HG03378 (cell line): ENCODE measurements at regions not wholly inside any gene's neighbourhood (a gene's known extent, or its start where the extent isn't known, plus 50 kb on each side); places are given as distances from the start of the nearest gene placed in this dataset.

Experiments
- ATAC-seq: cut with Tn5 transposase; IDR thresholded peaks from one replicate; pipeline ENCODE4 v1.9.1; 2021; ENCODE audit warnings: mild to moderate bottlenecking, moderate library complexity; ENCODE audit not compliant: unreplicated experiment

DNA sequence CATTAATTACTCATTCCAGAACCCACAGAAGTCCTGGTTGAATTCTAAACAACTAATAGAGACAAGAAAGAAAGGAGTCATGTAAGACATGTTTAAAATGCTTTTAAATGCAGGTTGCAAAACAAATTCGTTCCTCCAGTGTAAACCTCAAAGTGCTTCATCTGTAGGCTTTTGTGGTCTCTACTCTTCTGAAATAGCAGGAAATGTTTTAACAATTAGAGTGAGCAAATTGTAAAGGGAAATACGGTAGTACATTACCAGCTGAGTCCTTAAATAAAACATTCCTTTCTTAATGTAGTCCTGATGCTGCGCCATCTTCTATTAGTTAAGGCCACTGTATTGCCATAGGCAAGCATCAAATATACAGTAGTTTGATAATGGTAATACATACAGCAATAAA lies 1934.2 kb upstream of the SEL1L start:
- no peak for ATAC-seq

GRCh38 chr14:83470466-83470865 lies 1936.8 kb upstream of the SEL1L start:
- ATAC-seq, result no peak

DNA sequence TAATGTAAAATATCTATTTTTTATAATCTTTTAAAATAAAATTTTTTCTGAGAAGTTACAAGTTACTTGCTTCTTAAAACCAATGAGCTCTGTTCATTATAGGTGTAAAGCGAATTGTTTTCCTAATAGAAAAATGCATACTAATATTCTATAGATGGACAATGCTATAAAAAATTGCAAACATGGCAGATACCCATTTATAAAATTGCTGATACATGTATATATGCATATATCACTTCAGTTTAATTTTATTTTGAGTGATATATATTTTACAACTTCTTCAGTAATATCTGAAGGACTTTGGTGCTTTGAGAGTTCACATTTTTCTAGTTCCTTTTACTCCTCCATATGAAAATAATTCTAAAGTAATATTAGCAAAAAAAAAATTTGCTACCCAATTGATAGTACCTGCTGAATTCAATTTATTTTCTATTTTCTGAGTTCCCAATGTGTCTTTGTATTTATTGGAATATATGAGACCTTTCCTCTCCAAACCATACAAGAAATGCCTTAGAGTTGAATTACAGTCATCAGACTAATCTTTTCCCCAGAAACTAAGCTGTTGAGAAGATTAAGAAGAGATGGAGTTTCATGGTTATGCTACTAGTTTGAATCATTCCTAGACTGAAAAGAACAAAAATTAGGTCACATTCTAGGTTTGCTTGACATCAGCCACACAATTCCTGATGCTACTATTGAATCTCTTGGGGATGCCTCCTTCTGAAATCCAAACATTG lies 1937.5 kb upstream of the SEL1L start:
- no peak for ATAC-seq

DNA sequence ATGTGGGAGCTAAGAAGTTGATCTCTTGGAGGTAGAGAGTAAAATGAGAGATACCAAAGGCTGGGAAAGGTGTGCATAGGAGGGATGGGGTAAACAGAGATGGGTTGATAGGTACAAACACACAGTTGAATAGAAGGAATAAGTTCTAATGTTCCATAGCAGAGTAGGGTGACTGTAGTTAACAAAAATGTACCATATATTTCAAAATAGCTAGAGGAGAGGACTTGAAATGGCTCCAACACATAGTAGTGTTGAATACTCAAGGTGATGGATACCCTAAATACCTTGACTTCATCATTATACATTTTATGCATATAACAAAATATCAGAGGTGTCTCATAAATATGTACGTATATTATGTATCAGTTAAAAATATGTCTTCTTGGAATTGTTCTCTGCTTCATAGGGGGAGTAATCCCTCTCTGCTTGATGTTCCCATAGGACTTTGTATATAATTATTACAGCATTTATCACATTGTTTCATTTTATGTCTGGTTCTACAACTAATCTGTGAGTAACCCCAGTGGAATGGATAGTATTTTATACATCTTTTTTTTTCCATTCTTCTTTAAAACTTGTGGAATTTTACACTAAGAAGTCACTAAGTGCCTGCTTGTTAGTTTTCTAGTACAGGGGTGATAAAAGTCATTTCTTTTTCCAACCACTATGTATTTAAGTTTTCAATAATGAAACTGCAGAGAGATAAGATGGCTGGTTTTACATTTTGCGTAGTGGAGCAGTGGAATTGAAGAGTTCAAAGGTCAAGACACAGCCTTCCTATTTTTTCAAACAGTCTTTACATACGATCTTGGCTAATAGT lies 1940.0 kb upstream of the SEL1L start:
- ATAC-seq, result no peak

DNA sequence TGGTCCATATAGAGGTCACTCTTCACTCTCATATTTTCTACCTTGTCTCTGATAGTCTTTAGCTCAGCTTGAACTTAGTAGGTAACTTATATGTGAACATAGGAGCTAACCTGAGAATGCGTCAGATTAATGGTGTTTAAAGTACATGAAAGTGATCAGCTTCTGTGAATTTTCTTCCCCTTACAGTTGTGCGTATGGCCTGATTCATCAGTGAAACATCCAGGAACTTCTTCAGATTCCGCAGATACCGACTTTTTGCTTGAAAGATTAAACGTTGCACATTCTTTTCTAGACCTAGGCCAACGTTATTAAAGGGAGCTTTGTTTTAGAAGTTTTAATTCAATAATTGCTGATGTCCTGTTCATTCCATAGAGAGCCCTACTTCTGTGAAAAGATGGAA lies 1945.1 kb upstream of the SEL1L start:
- ATAC-seq, result no peak

DNA sequence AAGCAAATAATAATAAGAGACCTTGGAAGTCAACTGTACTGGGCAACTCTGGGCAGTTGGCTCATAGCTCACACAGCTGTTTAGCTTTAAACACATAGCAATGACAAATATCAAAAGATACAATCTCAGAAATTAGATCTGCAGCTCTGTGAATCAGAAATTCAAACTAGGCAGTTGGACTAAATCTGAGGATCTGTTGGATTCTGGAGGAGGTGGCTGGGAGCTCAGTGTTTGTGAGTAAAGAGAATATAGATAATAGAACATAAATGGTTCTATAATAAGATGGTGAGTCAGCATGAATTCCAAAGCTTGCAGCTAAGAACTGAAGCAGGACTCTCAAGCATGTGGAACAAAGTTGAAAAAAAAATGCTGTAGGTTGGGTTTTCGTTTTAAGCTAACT lies 1949.4 kb upstream of the SEL1L start:
- ATAC-seq, result no peak

- no peak for ATAC-seq
These were observed 1951.9 kb upstream of the SEL1L start for GRCh38 chr14:83485591-83485990.

DNA sequence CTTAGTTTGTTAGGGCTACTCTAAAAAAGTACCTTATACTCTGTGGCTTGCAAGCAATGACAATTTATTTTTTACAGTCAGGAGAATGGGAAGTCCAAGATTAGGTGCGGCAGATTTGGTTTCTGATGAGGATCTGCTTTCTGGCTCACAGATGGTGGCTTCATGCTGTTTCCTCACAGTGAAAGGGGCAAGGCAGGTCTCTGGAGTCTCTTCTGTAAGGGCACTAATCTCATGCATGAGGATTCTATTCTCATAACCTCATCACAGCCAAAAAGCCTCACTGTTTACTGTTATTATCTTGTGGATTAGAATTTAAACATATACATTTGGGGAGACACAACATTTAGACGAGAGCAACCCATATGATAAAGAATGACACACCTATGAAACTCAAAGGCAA lies 1957.4 kb upstream of the SEL1L start:
- no peak for ATAC-seq

GRCh38 chr14:83520837-83521236 lies 1987.2 kb upstream of the SEL1L start:
- no peak for ATAC-seq

- ATAC-seq, result no peak
These were observed 1995.9 kb upstream of the SEL1L start for GRCh38 chr14:83529531-83529930.

DNA sequence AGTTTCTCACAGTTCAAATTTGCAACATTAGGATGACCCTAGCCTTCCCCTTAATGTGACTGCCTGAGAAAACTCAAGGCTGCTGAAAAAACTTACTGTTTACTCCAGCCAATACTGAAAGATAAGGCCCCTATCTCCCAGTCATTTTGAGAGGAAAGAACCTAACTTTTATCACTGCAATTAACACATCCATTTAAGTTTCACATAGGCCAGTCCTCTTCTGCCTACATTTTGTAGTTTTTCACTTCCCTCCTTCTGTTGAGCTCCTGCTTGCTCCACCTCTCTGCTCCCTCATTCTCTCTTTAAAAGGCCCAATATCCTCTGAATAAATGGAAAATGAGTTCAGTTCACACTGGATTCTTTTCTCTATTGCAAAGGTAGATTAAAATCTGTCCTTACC lies 1996.2 kb upstream of the FLRT2 start:
- no peak for ATAC-seq

- ATAC-seq, result no peak
These were observed 1994.9 kb upstream of the FLRT2 start for GRCh38 chr14:83534995-83535394.

DNA sequence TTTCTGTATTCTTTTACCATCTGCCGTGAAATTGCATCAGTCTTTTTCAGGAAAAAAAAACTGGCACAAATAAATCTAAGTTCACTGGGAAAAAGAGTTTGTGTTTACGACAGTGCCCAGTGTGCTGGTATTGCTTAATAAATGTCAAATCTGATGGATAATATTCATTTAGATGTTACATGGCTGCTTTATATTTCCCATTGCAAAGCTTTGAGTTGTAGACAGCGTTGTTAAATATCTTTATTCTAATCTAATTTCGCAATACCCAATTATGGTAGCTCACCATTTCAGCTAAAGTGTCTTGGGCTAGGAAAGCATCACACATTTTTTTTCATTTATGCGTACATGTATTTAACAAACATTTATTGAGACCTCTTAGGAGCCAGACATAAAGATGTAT lies 1994.5 kb upstream of the FLRT2 start:
- ATAC-seq, result no peak

DNA sequence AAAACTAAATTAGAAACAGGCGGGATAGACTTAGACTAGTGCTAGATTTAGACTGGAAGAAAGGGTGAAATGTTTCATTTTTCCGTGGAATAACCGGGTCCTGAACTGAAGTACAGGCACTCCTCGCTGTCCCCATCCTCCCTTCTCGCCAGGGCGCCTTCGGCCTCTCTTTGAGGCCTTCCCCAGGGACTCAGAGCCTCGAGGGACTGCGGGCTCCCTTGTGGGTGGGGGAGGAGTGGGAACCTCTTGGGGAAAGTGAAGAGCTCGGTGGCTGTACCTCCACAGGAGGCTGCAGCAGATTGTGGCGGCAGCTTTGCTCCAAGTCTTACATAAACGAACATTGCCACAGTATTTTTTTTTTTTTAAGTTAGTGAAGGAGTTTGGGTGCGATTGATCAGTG lies 1988.8 kb upstream of the FLRT2 start:
- no peak for ATAC-seq

DNA sequence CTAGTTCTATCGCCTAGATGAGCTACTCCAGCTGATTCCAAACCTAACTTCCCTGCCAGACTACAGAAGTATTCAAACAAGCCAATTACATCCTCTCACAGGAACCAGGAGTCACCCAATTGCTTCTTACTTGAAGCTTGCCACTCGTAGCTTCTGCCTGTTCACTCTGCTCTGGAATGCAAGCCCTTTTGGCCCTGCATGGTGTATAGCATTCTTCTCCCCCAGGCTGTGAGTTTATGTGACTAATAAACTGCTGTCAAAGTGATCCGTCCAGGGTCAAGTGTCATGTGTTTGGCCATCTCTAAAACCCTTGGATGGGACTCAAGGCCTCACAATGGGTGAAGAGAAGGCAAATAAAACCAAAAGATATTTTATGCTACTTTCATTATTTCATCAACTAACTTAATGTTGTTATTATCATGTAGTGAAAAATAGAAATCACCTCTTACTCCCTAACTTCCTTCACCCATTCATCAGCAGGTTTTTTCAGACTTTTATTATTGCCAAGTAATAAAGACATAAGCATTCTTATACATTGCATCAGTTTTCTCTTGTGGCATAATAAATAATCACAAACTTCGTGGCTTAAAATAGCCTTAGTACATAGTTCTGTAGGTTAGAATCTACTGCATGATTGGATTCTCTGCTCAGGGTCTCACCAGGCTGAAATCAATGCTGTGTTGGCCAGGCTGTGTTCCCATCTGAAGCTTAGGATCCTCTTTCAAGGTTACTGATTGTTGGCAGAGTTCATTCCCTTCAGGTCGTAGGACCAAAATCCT lies 1981.7 kb upstream of the FLRT2 start:
- ATAC-seq, result no peak

DNA sequence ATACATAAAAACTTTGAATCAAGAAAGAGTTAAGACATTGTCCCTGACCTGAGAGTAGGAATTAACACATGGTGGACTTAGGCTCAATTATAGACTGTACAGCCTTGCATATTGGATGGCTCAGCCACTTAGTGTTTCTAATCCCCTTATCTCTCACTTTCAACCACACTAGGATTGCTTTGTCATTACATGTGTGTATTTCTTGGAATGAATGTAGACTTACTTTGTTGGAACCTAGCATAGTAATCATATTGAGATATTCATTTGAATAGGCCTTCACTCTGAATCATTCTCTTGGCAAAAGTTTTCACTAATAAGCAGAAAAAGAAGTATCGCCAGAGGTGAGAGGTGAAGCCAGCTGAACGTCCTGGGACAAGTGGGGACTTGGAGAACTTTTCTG lies 1973.9 kb upstream of the FLRT2 start:
- no peak for ATAC-seq

- no peak for ATAC-seq
These were observed 1973.0 kb upstream of the FLRT2 start for GRCh38 chr14:83556746-83557453.

GRCh38 chr14:83558946-83559345 lies 1971.0 kb upstream of the FLRT2 start:
- no peak for ATAC-seq

DNA sequence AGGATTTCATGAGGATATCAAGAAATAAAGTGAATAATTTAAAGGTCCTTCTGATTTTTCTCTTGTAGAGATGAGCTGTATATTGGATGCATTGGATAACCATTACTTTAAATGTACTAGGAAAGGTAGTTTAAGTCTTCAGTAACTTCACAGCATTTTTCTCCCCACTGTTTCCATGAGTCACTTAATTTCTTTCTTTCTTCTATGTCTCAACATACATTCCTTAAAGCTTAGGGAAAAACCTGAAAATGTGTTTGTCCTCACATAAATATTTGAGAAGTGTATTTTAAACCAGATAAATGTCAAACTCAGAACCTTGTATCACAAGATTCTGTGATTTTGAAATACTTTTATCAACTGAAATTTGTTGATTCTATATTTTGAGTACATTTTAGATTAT lies 1970.2 kb upstream of the FLRT2 start:
- ATAC-seq, result no peak

GRCh38 chr14:83561261-83561660 lies 1968.7 kb upstream of the FLRT2 start:
- ATAC-seq, result no peak

DNA sequence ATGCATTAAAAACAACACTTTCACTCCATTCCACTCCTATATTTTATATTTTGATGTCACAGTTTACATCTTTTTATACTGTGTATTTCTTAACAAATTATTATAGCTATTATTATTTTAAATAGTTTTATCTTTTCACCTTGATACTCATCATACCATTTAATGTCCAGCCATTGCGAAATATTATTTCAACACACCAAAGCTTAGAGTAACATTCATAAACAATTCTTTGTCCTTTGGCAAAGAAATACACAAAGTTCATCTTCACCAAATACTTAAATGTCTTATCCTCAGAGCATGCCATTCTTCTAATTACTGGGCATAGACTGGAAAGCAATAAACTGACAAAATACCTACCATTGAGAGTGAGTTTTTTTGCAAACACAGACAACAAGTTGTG lies 1963.4 kb upstream of the FLRT2 start:
- no peak for ATAC-seq
